GM21528 (cell line): ENCODE measurements at regions not wholly inside any gene's neighbourhood (a gene's known extent, or its start where the extent isn't known, plus 50 kb on each side); places are given as distances from the start of the nearest gene placed in this dataset.

Experiments used
- ATAC-seq: cut with Tn5 transposase; IDR thresholded peaks from one replicate; pipeline ENCODE4 v1.9.1; 2021; ENCODE audit warnings: mild to moderate bottlenecking, moderate library complexity; ENCODE audit not compliant: unreplicated experiment, low FRiP score

DNA sequence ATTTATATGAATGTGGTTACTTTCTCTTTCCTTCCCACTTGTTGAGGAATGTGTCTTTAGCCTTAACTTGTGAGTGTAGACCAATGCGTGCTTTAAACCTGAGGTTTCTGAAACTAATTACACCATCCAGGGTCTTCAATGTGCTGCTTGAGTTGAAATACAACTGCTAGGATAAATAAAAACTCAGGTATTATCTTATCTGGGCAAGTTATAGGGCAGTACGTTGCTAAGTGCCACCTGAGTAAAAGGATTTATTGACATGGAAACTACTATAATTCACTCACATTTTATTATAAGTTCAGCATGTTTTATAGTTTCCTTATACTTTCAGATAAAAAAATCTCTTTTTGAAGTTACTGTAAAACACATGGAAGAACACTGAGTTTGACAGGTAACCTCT lies 1136.8 kb upstream of the NUDT12 start:
- ATAC-seq, result no peak

- no peak for ATAC-seq
These were observed 1098.7 kb upstream of the NUDT12 start for GRCh38 chr5:104661256-104661655.

DNA sequence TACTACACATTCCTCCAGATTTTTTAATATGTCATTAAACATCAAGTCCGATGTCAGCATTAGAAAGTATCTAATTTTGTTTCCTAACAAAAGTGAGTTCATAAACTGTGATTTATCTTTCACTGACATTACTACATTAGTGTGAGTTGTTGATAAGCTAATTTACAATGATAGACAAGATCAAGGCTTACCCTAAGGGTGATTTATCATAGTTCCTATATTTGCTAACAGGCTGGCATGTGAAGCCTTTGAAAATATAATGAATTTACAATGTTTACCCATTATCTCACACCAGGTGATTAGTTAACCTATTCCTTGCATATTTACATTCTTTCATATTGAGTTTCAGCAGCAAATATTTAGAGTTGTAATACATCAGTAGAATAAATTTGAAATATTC lies 1096.9 kb upstream of the NUDT12 start:
- no peak for ATAC-seq

- ATAC-seq, result no peak
These were observed 1089.8 kb upstream of the NUDT12 start for GRCh38 chr5:104652271-104652861.

GRCh38 chr5:104650313-104651055 lies 1087.9 kb upstream of the NUDT12 start:
- no peak for ATAC-seq

- ATAC-seq, result no peak
These were observed 1083.8 kb upstream of the NUDT12 start for GRCh38 chr5:104646416-104646815.

GRCh38 chr5:104643320-104643719 lies 1080.7 kb upstream of the NUDT12 start:
- ATAC-seq, result no peak

DNA sequence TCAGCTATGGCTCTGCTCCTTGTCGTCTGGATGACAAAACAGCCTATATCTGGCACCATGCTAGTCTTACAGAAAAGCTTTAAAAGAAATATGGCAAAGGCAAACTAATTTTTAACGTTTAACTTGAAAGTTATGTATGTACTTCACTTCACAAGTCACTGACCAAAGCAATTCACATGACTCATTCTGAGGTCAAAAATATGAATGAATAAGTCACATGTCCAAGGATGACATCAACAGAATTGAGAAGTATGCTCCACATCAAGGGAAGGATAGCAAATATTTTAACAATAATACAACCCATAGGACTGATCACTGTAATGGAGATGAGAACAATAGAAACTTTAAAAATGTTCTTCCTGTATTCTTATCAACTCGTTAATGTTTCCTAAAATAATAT lies 1072.6 kb upstream of the NUDT12 start:
- ATAC-seq, result no peak

DNA sequence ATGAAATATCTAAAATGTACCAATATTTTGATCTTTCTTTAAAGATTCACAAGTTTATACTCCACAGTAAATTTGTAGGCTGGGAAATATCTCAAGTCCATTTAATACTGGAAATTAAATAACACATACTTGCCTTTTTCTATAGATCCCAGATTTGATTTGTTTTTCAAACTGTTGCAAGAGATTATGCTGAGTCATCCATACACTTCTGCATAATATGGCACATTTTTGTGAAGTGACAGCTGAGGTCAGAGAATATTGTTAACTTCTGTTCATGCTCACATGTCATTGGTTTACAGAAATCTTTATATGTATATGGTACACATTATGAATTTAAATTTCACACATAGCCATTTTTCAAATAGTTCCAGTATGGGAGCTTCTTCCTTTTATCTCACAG lies 1066.3 kb upstream of the NUDT12 start:
- no peak for ATAC-seq

DNA sequence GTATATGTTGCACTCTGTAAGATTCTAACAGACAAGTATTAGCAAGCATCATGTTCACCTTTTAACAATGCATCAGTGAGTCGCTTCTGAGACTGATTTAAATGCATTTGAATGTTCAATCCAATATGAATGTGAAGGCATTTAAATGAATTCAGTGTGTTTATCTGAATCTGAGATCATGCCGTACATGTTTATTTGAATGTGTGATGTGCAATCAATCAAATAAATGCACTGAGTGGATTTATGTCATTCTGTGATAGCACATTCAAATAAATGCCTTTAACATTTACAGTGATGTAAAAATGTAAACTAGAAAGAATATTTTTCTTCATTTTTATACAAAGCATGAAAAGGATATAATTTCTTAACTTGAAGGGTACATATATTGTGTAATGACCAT lies 1063.5 kb upstream of the NUDT12 start:
- no peak for ATAC-seq

DNA sequence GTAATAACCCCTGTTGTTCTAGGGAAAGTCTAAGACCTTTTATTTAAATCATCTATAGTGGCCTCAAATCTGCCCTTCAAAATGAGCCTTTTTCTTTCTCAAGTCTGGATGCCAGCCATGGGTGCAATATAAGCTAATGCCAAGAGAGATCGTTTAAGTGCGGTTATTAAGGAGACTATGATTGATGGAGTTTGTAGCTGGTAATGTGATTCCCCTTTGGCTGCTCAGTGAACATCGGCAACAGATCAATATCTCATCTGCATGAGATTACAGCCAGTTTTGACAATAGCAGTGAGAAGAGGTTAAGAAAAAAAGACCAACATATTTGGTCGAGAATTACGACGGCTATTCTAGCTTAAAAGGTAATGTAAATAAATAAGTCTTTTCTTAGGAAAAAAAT lies 1049.4 kb upstream of the NUDT12 start:
- no peak for ATAC-seq

DNA sequence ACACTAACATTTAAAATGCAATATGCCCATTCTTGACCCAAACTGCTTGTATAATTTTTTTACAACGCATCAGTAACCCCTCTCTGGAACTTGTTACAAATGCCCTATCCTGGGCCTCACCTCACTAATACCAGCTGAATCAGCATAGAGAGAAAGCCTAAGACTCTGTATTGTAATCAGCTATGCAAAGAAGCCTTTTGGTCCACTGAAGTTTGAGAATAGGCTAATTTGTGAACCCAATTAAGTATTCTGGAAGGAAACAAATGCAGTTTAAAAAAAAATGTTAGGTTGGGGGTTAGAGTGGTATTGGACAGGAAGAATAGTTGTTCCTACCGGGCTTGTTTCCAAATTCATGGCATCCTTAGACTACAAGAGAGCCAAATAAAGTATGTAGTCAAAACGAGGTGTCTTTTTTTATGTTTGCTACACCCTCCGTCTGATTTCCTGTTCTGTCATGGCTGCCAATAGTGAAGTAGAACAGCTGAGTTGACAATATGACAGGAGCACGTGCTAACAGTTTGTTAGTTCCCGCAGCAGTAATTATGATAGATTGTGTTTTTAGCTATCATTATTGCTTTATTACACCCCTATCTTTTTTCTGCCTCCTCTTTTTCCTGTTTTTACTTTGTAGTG lies 1048.7 kb upstream of the NUDT12 start:
- no peak for ATAC-seq

GRCh38 chr5:104606258-104606829 lies 1043.8 kb upstream of the NUDT12 start:
- ATAC-seq, result no peak

DNA sequence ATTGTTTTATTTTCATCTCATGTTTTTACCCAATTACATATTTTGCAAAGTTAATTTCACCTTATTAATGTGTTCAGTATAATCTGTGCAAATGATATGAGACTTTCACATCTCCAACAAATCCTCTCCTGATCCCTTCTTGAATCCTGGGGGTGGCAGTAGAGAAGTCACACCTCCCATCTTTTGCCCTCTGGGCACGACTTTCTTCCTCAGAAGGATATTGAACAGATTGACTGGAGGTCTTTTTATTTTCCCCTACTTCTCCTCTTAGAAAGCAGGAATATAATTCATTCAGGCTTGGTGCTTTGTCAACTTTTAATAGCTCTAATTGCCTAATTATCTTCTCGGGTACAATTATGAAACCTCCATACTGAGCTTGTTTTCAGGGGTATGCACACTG lies 1037.1 kb upstream of the NUDT12 start:
- ATAC-seq, result no peak

GRCh38 chr5:104598285-104598684 lies 1035.7 kb upstream of the NUDT12 start:
- ATAC-seq, result no peak

DNA sequence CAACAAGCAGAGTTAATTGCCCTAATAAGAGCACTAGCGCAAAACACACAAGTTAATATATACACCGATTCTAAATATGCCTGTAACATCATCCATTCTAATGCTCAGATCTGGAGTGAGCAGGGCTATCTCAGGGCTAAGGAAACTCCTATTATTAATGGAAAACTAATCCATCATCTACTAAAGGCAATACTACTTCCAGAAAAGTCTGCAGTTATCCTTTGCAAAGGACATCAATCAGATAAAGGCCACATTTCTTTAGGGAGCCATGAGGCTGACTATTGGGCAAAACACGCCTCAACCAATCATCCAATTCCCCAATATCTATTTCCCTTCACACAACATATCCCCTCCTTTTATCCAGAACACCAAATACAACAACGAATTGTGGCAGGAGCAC lies 1032.3 kb upstream of the NUDT12 start:
- no peak for ATAC-seq

- ATAC-seq, result no peak
These were observed 1014.1 kb upstream of the NUDT12 start for GRCh38 chr5:104576677-104577076.

DNA sequence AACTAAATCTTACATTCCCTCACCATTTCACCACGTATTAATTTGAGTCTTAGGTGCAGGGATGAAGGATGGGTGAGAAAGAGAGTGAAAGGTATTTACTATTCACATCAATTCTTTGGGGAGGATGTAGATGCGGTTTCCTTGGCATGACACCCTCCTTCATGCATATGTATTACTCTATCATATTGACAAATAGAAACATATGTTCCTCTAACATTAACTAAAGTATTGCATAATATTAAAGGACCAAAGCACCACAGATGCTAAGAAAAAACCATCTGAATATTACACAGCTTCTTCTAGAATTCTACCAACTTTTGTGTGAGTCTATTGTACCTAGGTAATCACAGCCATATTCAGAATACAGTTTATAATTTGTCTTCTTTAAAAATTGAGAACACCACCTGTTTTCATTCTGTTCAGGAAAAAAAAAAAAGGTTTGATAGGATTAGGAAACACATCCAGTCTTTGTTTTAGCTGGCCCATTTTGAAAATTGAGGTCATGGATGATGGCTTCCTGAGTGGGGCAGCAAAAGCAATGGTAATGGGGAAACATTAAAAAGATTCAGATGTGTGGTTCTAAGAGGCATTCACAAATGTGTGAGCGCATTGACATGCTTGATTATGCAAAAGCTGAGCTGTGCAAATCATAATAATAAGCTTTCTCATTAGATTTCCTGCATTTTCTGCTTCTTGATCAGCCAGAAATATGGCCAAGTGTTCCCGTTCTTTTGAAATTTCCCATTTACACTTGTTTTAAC lies 1011.5 kb upstream of the NUDT12 start:
- no peak for ATAC-seq

DNA sequence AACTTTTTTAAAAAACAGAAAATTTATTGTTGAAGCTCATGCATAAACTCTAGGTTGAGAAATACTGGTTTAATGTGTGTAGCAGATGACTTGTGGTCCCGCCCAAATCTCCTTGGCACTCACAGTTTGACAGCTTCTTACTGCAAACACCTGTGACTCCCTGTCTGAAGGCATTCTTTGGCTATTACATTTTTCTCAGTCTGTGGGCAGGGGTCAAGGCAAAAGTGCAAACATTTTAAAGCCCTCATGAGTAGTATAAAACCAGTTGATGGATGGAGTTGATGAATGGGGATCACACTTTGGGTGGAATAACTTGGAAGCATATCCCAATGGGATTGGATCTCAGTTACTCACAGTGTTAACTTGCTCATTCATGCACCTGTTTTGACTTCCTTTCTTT lies 1007.0 kb upstream of the NUDT12 start:
- no peak for ATAC-seq

DNA sequence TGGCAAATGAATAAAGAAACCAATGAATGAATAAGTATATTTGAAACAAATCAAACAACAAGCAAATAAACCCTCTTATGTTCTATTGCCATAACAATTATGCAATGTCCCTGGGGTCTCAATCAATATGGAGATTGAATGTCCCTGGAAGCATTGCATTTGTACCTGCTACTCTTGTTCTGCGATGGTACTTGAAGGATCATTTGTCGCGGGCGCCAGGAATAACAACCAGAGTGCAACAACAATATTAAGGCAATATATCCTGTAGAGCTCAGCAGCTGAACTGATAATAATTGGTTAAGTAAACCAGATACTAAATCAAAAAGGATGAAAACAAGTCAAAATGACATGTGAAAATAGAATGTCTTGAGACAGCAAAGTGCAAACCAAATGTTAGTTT lies 1001.9 kb upstream of the NUDT12 start:
- no peak for ATAC-seq

DNA sequence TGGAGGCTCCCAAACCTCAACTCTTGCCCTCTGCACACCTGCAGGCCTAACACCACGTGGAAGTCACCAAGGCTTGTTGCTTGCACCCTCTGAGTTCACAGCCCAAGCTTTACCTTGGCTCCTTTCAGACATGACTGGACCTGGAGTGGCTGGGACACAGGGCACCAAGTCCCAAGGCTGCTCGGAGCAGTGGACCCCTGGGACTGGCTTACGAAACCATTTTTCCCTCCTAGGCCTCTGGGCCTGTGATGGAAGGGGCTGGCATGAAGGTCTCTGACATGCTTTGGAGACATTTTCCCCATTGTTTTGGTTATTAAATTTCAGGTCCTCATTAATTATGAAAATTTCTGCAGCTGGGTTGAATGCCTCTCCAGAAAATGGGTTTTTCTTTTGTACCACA lies 994.4 kb upstream of the NUDT12 start:
- ATAC-seq, result no peak
